ENCODE measurements at regions not wholly inside any gene's neighbourhood (a gene's known extent, or its start where the extent isn't known, plus 50 kb on each side); places are given as distances from the start of the nearest gene placed in this dataset.

DNA sequence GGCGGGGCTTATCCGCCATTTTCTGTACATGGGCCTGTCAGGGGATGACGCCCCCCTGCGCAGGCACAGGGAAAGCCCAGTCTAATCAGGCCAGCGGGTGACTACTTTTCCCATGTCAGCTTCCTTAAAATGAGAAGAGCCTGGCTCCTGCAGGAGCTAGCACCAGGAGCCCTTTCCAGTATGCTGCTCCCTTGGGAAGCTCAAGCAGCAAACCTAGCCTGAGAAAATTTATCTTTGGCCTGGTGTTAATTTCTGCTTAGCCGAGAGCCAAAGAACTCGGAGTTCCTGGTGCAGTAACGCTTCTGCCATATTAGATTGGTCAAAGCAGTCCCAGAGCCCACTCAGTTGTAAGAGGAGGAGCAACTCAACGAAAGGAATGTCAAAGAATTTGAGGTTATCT, 239.0 kb upstream of the PHYHIPL start:
- Histone ChIP-seq H3K4me2 (ENCODE audit: low read length) (no peak overlapping the region), H3K9ac (no peak overlapping the region), H3K79me2 (no peaks in the 10 kb centered on the region), H3K9me3 (ENCODE audit: control insufficient read depth, low read length) (no peaks in the 10 kb centered on the region), H3K27me3 (ENCODE audit: control insufficient read depth, insufficient read depth, low read length) (no peaks in the 10 kb centered on the region), H3K4me1 (no peaks in the 10 kb centered on the region), H3K4me3 (ENCODE audit: low read depth, low read length) (no peak overlapping the region), H3K27ac (no peak overlapping the region), H2AFZ (no peak overlapping the region), H3K36me3 (ENCODE audit: control insufficient read depth, insufficient read depth, low read length) (no peaks in the 10 kb centered on the region)
- TF ChIP-seq, protein P1, sequence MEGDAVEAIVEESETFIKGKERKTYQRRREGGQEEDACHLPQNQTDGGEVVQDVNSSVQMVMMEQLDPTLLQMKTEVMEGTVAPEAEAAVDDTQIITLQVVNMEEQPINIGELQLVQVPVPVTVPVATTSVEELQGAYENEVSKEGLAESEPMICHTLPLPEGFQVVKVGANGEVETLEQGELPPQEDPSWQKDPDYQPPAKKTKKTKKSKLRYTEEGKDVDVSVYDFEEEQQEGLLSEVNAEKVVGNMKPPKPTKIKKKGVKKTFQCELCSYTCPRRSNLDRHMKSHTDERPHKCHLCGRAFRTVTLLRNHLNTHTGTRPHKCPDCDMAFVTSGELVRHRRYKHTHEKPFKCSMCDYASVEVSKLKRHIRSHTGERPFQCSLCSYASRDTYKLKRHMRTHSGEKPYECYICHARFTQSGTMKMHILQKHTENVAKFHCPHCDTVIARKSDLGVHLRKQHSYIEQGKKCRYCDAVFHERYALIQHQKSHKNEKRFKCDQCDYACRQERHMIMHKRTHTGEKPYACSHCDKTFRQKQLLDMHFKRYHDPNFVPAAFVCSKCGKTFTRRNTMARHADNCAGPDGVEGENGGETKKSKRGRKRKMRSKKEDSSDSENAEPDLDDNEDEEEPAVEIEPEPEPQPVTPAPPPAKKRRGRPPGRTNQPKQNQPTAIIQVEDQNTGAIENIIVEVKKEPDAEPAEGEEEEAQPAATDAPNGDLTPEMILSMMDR (IDR thresholded peaks at IDR 0.05) = no peak

DNA sequence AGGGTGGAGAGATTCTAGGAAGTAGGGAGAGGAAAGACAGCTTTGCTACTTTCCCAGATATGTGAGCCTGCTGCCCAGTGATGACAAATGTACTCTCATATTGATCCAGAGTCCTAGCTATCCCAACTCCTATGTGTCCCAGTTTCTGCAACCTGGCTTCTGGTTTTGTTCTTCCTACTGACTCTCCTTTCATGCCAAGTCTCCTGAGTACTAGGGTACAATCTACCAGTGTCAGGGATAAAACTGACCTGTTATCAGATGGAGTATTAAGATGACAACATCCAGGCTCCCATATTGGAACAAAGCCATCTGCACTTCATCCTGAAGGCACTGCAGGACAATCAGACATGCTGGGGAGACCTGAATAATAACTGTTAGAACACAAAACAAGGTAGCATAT, 233.7 kb upstream of the PHYHIPL start:
- TF ChIP-seq, protein P1 (IDR thresholded peaks at IDR 0.05) = no peak
- H3K9ac ChIP-seq = no peak overlapping the region
- H3K36me3 ChIP-seq (ENCODE audit: control insufficient read depth, insufficient read depth, low read length) = no peaks in the 10 kb centered on the region
- no peak overlapping the region for H3K4me3 ChIP-seq (ENCODE audit: low read depth, low read length)
- H3K27me3 ChIP-seq (ENCODE audit: control insufficient read depth, insufficient read depth, low read length) = no peaks in the 10 kb centered on the region
- H3K4me1 ChIP-seq = no peaks in the 10 kb centered on the region
- H3K4me2 ChIP-seq (ENCODE audit: low read length) = no peak overlapping the region
- H3K27ac ChIP-seq = no peak overlapping the region
- no peaks in the 10 kb centered on the region for H3K79me2 ChIP-seq
- no peaks in the 10 kb centered on the region for H3K9me3 ChIP-seq (ENCODE audit: control insufficient read depth, low read length)
- H2AFZ ChIP-seq = no peak overlapping the region

DNA sequence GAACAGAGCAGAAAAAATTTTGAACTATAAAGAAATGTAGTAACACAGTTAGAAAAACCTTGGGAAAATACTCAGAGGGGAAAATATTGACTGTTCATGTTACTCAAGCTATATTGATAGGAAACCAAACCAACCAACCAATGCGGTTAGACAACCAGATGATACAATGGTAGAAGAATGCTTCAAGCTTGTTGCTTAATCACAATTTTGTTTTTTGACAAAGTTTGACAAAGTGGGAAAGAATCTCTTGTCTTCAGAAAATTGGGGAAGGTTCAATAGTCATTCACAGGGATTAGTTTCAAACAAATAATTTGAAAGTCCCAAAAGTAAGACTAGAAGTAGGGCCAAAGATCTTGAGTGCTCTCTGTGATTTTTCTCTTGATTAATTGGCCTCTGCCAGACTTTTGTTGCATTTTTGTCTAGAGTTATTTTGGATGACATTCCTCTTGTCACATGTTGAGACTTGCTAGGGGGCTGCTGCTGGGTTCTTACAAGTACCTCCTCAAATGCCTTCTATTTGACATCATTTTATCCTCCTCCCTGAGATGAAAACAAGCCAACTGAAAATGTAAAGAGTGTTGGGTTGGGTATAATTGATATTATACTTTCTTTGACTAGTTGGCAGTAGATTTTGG, 233.1 kb upstream of the PHYHIPL start:
- no peaks in the 10 kb centered on the region for H3K79me2 ChIP-seq
- H3K9ac ChIP-seq = no peak overlapping the region
- no peaks in the 10 kb centered on the region for H3K4me1 ChIP-seq
- H2AFZ ChIP-seq = no peak overlapping the region
- no peak overlapping the region for H3K27ac ChIP-seq
- no peaks in the 10 kb centered on the region for H3K27me3 ChIP-seq (ENCODE audit: control insufficient read depth, insufficient read depth, low read length)
- no peak overlapping the region for H3K4me3 ChIP-seq (ENCODE audit: low read depth, low read length)
- H3K36me3 ChIP-seq (ENCODE audit: control insufficient read depth, insufficient read depth, low read length) = no peaks in the 10 kb centered on the region
- TF ChIP-seq, protein P1 (IDR thresholded peaks at IDR 0.05) = no peak
- H3K4me2 ChIP-seq (ENCODE audit: low read length) = no peak overlapping the region
- H3K9me3 ChIP-seq (ENCODE audit: control insufficient read depth, low read length) = no peaks in the 10 kb centered on the region

DNA sequence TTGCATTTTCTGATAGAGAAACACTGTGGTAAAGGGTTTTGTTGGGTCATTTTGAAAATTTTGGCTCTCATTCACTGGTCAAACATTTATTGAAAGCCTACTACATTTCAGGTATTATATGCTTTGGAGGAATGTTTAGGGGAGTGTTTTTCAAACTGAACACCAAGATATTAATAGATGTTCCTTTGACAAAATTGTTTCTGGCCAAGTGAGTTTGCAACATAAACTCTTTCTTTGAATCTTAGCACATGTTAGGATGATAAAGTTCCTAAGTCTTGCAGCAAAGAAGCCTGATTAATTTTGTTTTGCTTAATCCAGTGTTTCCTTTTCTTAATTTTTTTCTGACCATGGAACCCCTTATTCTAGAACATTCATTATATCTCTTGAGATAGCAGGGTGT, 232.5 kb upstream of the PHYHIPL start:
- Histone ChIP-seq H3K27me3 (ENCODE audit: control insufficient read depth, insufficient read depth, low read length) (no peaks in the 10 kb centered on the region), H2AFZ (no peak overlapping the region), H3K79me2 (no peaks in the 10 kb centered on the region), H3K27ac (no peak overlapping the region), H3K4me1 (no peaks in the 10 kb centered on the region), H3K4me2 (ENCODE audit: low read length) (no peak overlapping the region), H3K9ac (no peak overlapping the region), H3K36me3 (ENCODE audit: control insufficient read depth, insufficient read depth, low read length) (no peaks in the 10 kb centered on the region), H3K4me3 (ENCODE audit: low read depth, low read length) (no peak overlapping the region), H3K9me3 (ENCODE audit: control insufficient read depth, low read length) (no peaks in the 10 kb centered on the region)
- TF ChIP-seq, protein P1 (IDR thresholded peaks at IDR 0.05) = no peak

DNA sequence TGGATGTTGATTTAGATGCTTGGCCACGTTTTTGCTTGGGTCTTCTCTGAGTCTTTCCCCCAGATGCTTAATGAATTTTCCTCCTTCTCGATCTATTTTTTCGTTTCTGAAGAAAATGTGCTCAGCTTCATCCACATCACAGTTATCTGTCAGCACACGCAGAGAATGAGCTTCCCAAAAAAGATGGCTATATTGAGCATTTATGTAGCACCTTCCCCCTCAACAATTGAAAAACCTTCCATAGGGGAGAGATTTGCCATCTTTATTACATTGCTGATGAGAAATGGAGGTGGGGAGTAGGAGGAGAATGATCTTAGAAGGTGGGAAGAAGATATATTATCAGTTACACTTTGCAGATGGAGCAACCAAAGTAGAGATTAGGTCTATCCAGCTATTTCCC, 228.1 kb upstream of the PHYHIPL start:
- Histone ChIP-seq H3K27ac (no peak overlapping the region), H3K4me3 (ENCODE audit: low read depth, low read length) (no peak overlapping the region), H3K4me1 (no peaks in the 10 kb centered on the region), H3K79me2 (no peaks in the 10 kb centered on the region), H3K9ac (no peak overlapping the region), H3K9me3 (ENCODE audit: control insufficient read depth, low read length) (no peaks in the 10 kb centered on the region), H3K4me2 (ENCODE audit: low read length) (no peak overlapping the region), H2AFZ (no peak overlapping the region), H3K36me3 (ENCODE audit: control insufficient read depth, insufficient read depth, low read length) (no peaks in the 10 kb centered on the region), H3K27me3 (ENCODE audit: control insufficient read depth, insufficient read depth, low read length) (no peaks in the 10 kb centered on the region)
- TF ChIP-seq, protein P1 (IDR thresholded peaks at IDR 0.05) = no peak
